ENCODE measurements at regions not wholly inside any gene's neighbourhood (a gene's known extent, or its start where the extent isn't known, plus 50 kb on each side); places are given as distances from the start of the nearest gene placed in this dataset.

- peaks cover 0 to 3% (median 0%) of the 10 kb centered on the region in 4 donors for H3K27me3 ChIP-seq (ENCODE audit: control insufficient read depth in 4 of 4, insufficient read depth in 4 of 4, low read length in 3 of 4)
- no peak overlapping the region for H3K27ac ChIP-seq (ENCODE audit: low read depth in 1 of 2, low read length in 2 of 2)
- WGBS, result 63% methylated on average over 1 of the region's 1 CpG
- TF ChIP-seq YY1 (IDR thresholded peaks at IDR 0.05) (no peak), EGR1 (IDR thresholded peaks at IDR 0.05; ENCODE audit: low read depth in 2 of 2) (no peak), MAX (IDR thresholded peaks at IDR 0.05) (no peak), SP1 (IDR thresholded peaks at IDR 0.05) (no peak), ZBTB33 (IDR thresholded peaks at IDR 0.05) (no peak)
- H3K4me1 ChIP-seq (ENCODE audit: control insufficient read depth in 4 of 4, insufficient read depth in 4 of 4, low read length in 3 of 4), result peaks cover 0 to 2% (median under 1%) of the 10 kb centered on the region in 4 donors
- no peaks in the 10 kb centered on the region for H3K36me3 ChIP-seq (ENCODE audit: control insufficient read depth in 4 of 4, insufficient read depth in 3 of 4, low read depth in 1 of 4, low read length in 3 of 4)
- no peak overlapping the region for H3K4me3 ChIP-seq (ENCODE audit: low read depth in 1 of 3, low read length in 3 of 3)
- DNase-seq (ENCODE audit: low spot score), result no peak
- no peak overlapping the region for H3K9ac ChIP-seq (ENCODE audit: low read depth in 1 of 2, low read length in 2 of 2)
- H3K9me3 ChIP-seq (ENCODE audit: control insufficient read depth in 4 of 4, low read length in 3 of 4), result no peaks in the 10 kb centered on the region
Observed at GRCh38 chr11:88042647-88043046, 132.6 kb downstream of the RAB38 start.

- no peak overlapping the region for H3K27ac ChIP-seq (ENCODE audit: low read depth in 1 of 2, low read length in 2 of 2)
- H3K27me3 ChIP-seq (ENCODE audit: control insufficient read depth in 4 of 4, insufficient read depth in 4 of 4, low read length in 3 of 4), result peaks cover 0 to 3% (median 0%) of the 10 kb centered on the region in 4 donors
- WGBS, result 49% methylated on average over 2 of the region's 2 CpGs
- no peaks in the 10 kb centered on the region for H3K9me3 ChIP-seq (ENCODE audit: control insufficient read depth in 4 of 4, low read length in 3 of 4)
- no peak overlapping the region for H3K9ac ChIP-seq (ENCODE audit: low read depth in 1 of 2, low read length in 2 of 2)
- no peak overlapping the region for H3K4me3 ChIP-seq (ENCODE audit: low read depth in 1 of 3, low read length in 3 of 3)
- no peak for DNase-seq (ENCODE audit: low spot score)
- no peak for TF ChIP-seq MAX (IDR thresholded peaks at IDR 0.05)
- TF ChIP-seq SP1 (IDR thresholded peaks at IDR 0.05), result no peak
- no peak for TF ChIP-seq JUND (IDR thresholded peaks at IDR 0.05)
- no peak for TF ChIP-seq TAF1 (conservative IDR thresholded peaks at IDR 0.05)
- TF ChIP-seq RXRA (IDR thresholded peaks at IDR 0.05), result no peak
- no peak for TF ChIP-seq ATF3 (IDR thresholded peaks at IDR 0.05)
- TF ChIP-seq FOXA1 (IDR thresholded peaks at IDR 0.05), result no peak
- no peak for TF ChIP-seq HNF4A (conservative IDR thresholded peaks at IDR 0.05)
- no peak for TF ChIP-seq HNF4G (IDR thresholded peaks at IDR 0.05)
- TF ChIP-seq NR2F2 (IDR thresholded peaks at IDR 0.05), result no peak
- no peak for TF ChIP-seq EGR1 (IDR thresholded peaks at IDR 0.05; ENCODE audit: low read depth in 2 of 2)
- TF ChIP-seq YY1 (IDR thresholded peaks at IDR 0.05), result no peak
- no peak for TF ChIP-seq RAD21 (IDR thresholded peaks at IDR 0.05)
- TF ChIP-seq REST (IDR thresholded peaks at IDR 0.05), result no peak
- TF ChIP-seq ZBTB33 (IDR thresholded peaks at IDR 0.05), result no peak
- TF ChIP-seq CTCF (IDR thresholded peaks at IDR 0.05; ENCODE audit: low read depth, low read length, missing input control), result no peak
- TF ChIP-seq GABPA (IDR thresholded peaks at IDR 0.05 in 1 of 2, conservative IDR thresholded peaks at IDR 0.05 in 1 of 2), result no peak
- H3K36me3 ChIP-seq (ENCODE audit: control insufficient read depth in 4 of 4, insufficient read depth in 3 of 4, low read depth in 1 of 4, low read length in 3 of 4), result no peaks in the 10 kb centered on the region
- H3K4me1 ChIP-seq (ENCODE audit: control insufficient read depth in 4 of 4, insufficient read depth in 4 of 4, low read length in 3 of 4), result peaks cover 0 to 2% (median under 1%) of the 10 kb centered on the region in 4 donors
Observed at GRCh38 chr11:88042238-88042637, 133.0 kb downstream of the RAB38 start.

All from liver (tissue), 8 donors.